HG03097 (cell line): ENCODE measurements at regions not wholly inside any gene's neighbourhood (a gene's known extent, or its start where the extent isn't known, plus 50 kb on each side); places are given as distances from the start of the nearest gene placed in this dataset.

Experiments
- ATAC-seq: cut with Tn5 transposase; IDR thresholded peaks from one replicate; pipeline ENCODE4 v1.9.1; 2021; ENCODE audit not compliant: unreplicated experiment, low FRiP score

- no peak for ATAC-seq
Measured at GRCh38 chr1:87265786-87266185, 62.9 kb upstream of the LMO4 start.

- ATAC-seq, result no peak
Measured at GRCh38 chr1:87268111-87268510, 60.6 kb upstream of the LMO4 start.

- no peak for ATAC-seq
Measured at GRCh38 chr1:87269921-87270320, 58.8 kb upstream of the LMO4 start.

GRCh38 chr1:87273291-87273690 is 55.4 kb upstream of the LMO4 start:
- no peak for ATAC-seq

GRCh38 chr1:87274851-87275250 is 53.8 kb upstream of the LMO4 start:
- no peak for ATAC-seq

- no peak for ATAC-seq
Measured at GRCh38 chr1:87278825-87279535, 49.7 kb upstream of the LMO4 start.
